HCT116 (cell line): ENCODE measurements at regions not wholly inside any gene's neighbourhood (a gene's known extent, or its start where the extent isn't known, plus 50 kb on each side); places are given as distances from the start of the nearest gene placed in this dataset.

Experiments
- EZH2 ChIP-seq: fragments of 200-600 bp; sonication (generic); IDR thresholded peaks from 2 replicates; pipeline ENCODE4 v1.6.1; 2017; ENCODE audit warnings: antibody characterized with exemption, mixed run types
- POLR2A ChIP-seq: IDR thresholded peaks from 2 replicates; pipeline ENCODE4 v1.7.0; 2011; ENCODE audit warnings: borderline replicate concordance; ENCODE audit not compliant: insufficient read depth, insufficient read length; ENCODE audit errors: extremely low read depth
- RAD21 ChIP-seq: IDR thresholded peaks from 2 replicates; pipeline ENCODE4 v1.6.1; 2012; ENCODE audit warnings: low read depth, mild to moderate bottlenecking
- REST ChIP-seq: IDR thresholded peaks from 2 replicates; pipeline ENCODE4 v1.6.1; 2012; ENCODE audit warnings: low read depth
- ZNF274 ChIP-seq: fragments of 200-500 bp; sonication (Bioruptor generic); IDR thresholded peaks from 2 replicates; pipeline ENCODE4 v1.6.1; 2014; ENCODE audit warnings: mild to moderate bottlenecking, low read depth, low read length, inconsistent platforms
- TF ChIP-seq, protein P1 (sequence below): IDR thresholded peaks from 2 replicates; pipeline ENCODE4 v1.6.1; 2012

GRCh38 chr9:79111653-79112052 is 460.1 kb upstream of the TLE4 start:
- no peak for TF ChIP-seq POLR2A
- no peak for TF ChIP-seq EZH2
- TF ChIP-seq RAD21: no peak
- no peak for TF ChIP-seq ZNF274
- no peak for TF ChIP-seq REST
- TF ChIP-seq, protein P1, sequence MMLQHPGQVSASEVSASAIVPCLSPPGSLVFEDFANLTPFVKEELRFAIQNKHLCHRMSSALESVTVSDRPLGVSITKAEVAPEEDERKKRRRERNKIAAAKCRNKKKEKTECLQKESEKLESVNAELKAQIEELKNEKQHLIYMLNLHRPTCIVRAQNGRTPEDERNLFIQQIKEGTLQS: no peak
